IMR-90 (cell line): ENCODE measurements at regions not wholly inside any gene's neighbourhood (a gene's known extent, or its start where the extent isn't known, plus 50 kb on each side); places are given as distances from the start of the nearest gene placed in this dataset.

Experiments
- ATAC-seq: fragments of 200-7000 bp; cut with Tn5 transposase; 2 replicates; pipeline ENCODE4 v1.9.1; 2020; ENCODE audit warnings: low read depth, mild to moderate bottlenecking, moderate library complexity
- BruUV-seq: library from RNA; stranded (reverse); fragments of 400-500 nt; replicated peaks from 2 replicates; lab custom pipeline; 2021; lab: Mats Ljungman, UMichigan
- CTCF ChIA-PET: fragments of 300-600 bp; formaldehyde crosslinking; extraction: SDS; loops from one replicate; lab custom pipeline; 2021; ENCODE audit warnings: antibody characterized with exemption; lab: Yijun Ruan, JAX
- POLR2A ChIA-PET: fragments of 300-600 bp; sonication (Branson Sonifier 250); formaldehyde crosslinking; loops from one replicate; lab custom pipeline; 2022; ENCODE audit warnings: antibody characterized with exemption; ENCODE audit not compliant: unreplicated experiment; lab: Charles Lee
- DNase-seq: peaks from one replicate; pipeline ENCODE4 v3.0.0; 2013
- H2AFZ ChIP-seq: replicated peaks from 2 replicates; pipeline ENCODE3; 2013; ENCODE audit warnings: low read length, mild to moderate bottlenecking; ENCODE audit not compliant: poor library complexity
- H2AK5ac ChIP-seq: 2 replicates; pipeline ENCODE4 v1.6.1; 2013; ENCODE audit warnings: low read depth, low read length, inconsistent platforms
- H2AK9ac ChIP-seq: replicated peaks from 2 replicates; pipeline ENCODE3; 2013; ENCODE audit warnings: mild to moderate bottlenecking, low read depth, low read length, moderate library complexity; ENCODE audit not compliant: poor library complexity
- H2BK120ac ChIP-seq: 2 replicates; pipeline ENCODE4 v1.6.1; 2013; ENCODE audit warnings: low read depth, low read length, inconsistent platforms
- H2BK15ac ChIP-seq: 3 replicates; pipeline ENCODE4 v1.6.1; 2013; ENCODE audit warnings: low read depth, low read length, inconsistent platforms
- H2BK20ac ChIP-seq: 2 replicates; pipeline ENCODE4 v1.6.1; 2013; ENCODE audit warnings: low read depth, mild to moderate bottlenecking, inconsistent platforms, low read length, moderate library complexity
- H2BK5ac ChIP-seq: 2 replicates; pipeline ENCODE4 v1.6.1; 2013; ENCODE audit warnings: mild to moderate bottlenecking, low read depth, low read length, inconsistent platforms; ENCODE audit not compliant: poor library complexity, severe bottlenecking
- H3K14ac ChIP-seq: replicated peaks from 2 replicates; pipeline ENCODE4 v1.6.1; 2013; ENCODE audit warnings: low read depth, low read length, inconsistent platforms
- H3K18ac ChIP-seq: 2 replicates; pipeline ENCODE4 v1.6.1; 2013; ENCODE audit warnings: low read depth, low read length, control low read depth
- H3K23ac ChIP-seq: 2 replicates; pipeline ENCODE4 v1.6.1; 2013; ENCODE audit warnings: low read depth, low read length, inconsistent platforms
- H3K27ac ChIP-seq: 2 replicates; pipeline ENCODE4 v1.5.1; 2013; ENCODE audit warnings: mild to moderate bottlenecking, control low read depth, low read length; ENCODE audit not compliant: insufficient read depth
- H3K27me3 ChIP-seq: 2 replicates; pipeline ENCODE4 v1.6.1; 2013; ENCODE audit warnings: low read length; ENCODE audit not compliant: control insufficient read depth, insufficient read depth
- H3K36me3 ChIP-seq: 2 replicates; pipeline ENCODE4 v1.6.1; 2013; ENCODE audit warnings: low read length, mixed read lengths; ENCODE audit not compliant: control insufficient read depth, insufficient read depth
- H3K4ac ChIP-seq: 2 replicates; pipeline ENCODE4 v1.6.1; 2013; ENCODE audit warnings: low read depth, low read length, inconsistent platforms
- H3K4me1 ChIP-seq: 2 replicates; pipeline ENCODE4 v1.6.1; 2013; ENCODE audit warnings: low read length, mixed read lengths; ENCODE audit not compliant: control insufficient read depth, insufficient read depth
- H3K4me2 ChIP-seq: 2 replicates; pipeline ENCODE4 v1.6.1; 2013; ENCODE audit warnings: low read depth, mild to moderate bottlenecking, control low read depth, low read length, moderate library complexity
- H3K4me3 ChIP-seq: 2 replicates; pipeline ENCODE4 v1.5.1; 2013; ENCODE audit warnings: low read depth, mild to moderate bottlenecking, control low read depth, low read length, moderate library complexity; ENCODE audit not compliant: insufficient read depth
- H3K56ac ChIP-seq: 2 replicates; pipeline ENCODE4 v1.6.1; 2013; ENCODE audit warnings: low read length, inconsistent platforms; ENCODE audit not compliant: insufficient read depth; ENCODE audit errors: extremely low read depth
- H3K79me1 ChIP-seq, 2 experiments: 2 replicates each; pipeline ENCODE4 v1.6.1; 2013; ENCODE audit warnings: low read length in 2 of 2, inconsistent platforms in 1 of 2, low read depth in 1 of 2
- H3K9ac ChIP-seq: 2 replicates; pipeline ENCODE4 v1.6.1; 2013; ENCODE audit warnings: low read depth, low read length, control low read depth
- H3K9me1 ChIP-seq: 2 replicates; pipeline ENCODE4 v1.6.1; 2013; ENCODE audit warnings: low read length, inconsistent platforms; ENCODE audit not compliant: insufficient read depth
- H3K9me3 ChIP-seq: 2 replicates; pipeline ENCODE4 v1.6.1; 2013; ENCODE audit warnings: low read length; ENCODE audit not compliant: control insufficient read depth, insufficient read depth
- H4K20me1 ChIP-seq: 2 replicates; pipeline ENCODE4 v1.6.1; 2013; ENCODE audit warnings: low read length, inconsistent platforms; ENCODE audit not compliant: insufficient read depth
- H4K5ac ChIP-seq: 2 replicates; pipeline ENCODE4 v1.6.1; 2013; ENCODE audit warnings: mild to moderate bottlenecking, low read depth, low read length, control low read depth
- H4K8ac ChIP-seq, 2 experiments: 2 replicates each; pipeline ENCODE4 v1.6.1; 2013; ENCODE audit warnings: low read depth in 2 of 2, low read length in 2 of 2, control low read depth in 1 of 2, inconsistent platforms in 1 of 2
- H4K91ac ChIP-seq: 2 replicates; pipeline ENCODE4 v1.6.1; 2013; ENCODE audit warnings: low read depth, low read length, inconsistent platforms; ENCODE audit not compliant: insufficient read depth
- FOS ChIP-seq: fragments of 150-350 bp; IDR thresholded peaks from 2 replicates; pipeline ENCODE4 v1.6.1; 2016; ENCODE audit warnings: low read depth, low read length
- MAFK ChIP-seq: IDR thresholded peaks from 2 replicates; pipeline ENCODE4 v1.6.1; 2012; ENCODE audit warnings: low read depth, low read length, improper control_type of control experiment
- MAZ ChIP-seq: IDR thresholded peaks from 2 replicates; pipeline ENCODE4 v1.6.1; 2012; ENCODE audit warnings: low read depth, mild to moderate bottlenecking, low read length, improper control_type of control experiment, moderate library complexity, borderline replicate concordance
- MXI1 ChIP-seq: IDR thresholded peaks from 2 replicates; pipeline ENCODE4 v1.6.1; 2012; ENCODE audit warnings: low read depth, mild to moderate bottlenecking, low read length, moderate library complexity, borderline replicate concordance
- NFE2L2 ChIP-seq: fragments of 150-350 bp; IDR thresholded peaks from 2 replicates; pipeline ENCODE4 v1.6.1; 2016; ENCODE audit warnings: low read depth, mild to moderate bottlenecking, low read length
- POLR2A ChIP-seq: IDR thresholded peaks from 2 replicates; pipeline ENCODE4 v1.6.1; 2012; ENCODE audit warnings: mild to moderate bottlenecking, low read depth, low read length
- WGBS, 2 experiments: methylation state at CpG; one replicate each; pipeline versions ENCODE4 v1.1.5 to v1.1.7; 2013; ENCODE audit warnings: missing lambda C conversion rate in 2 of 2; ENCODE audit not compliant: insufficient read length in 1 of 2; ENCODE audit errors: extremely low coverage in 2 of 2; 5-methylcytosine and 5-hydroxymethylcytosine counted together
- dilution Hi-C: fragments of 300-500 bp; cut with HindIII; formaldehyde crosslinking; loops from one replicate; pipeline ENCODE4 v1.14.3; 2018; ENCODE audit warnings: low sequenced_read_pairs; ENCODE audit not compliant: unreplicated experiment
- in situ Hi-C: fragments of 300-500 bp; cut with MboI; formaldehyde crosslinking; loops from 3 replicates; pipeline ENCODE4 v1.14.3; 2019; ENCODE audit warnings: low sequenced_read_pairs, inconsistent platforms, mixed read lengths
- intact Hi-C: fragments of 100-400 bp; cut with micrococcal nuclease; formaldehyde crosslinking; loops from 2 replicates; pipeline ENCODE4 v1.10.0; 2022
- TF ChIP-seq, protein P1 (sequence below): fragments of 150-350 bp; IDR thresholded peaks from 2 replicates; pipeline ENCODE4 v1.6.1; 2017; ENCODE audit warnings: mild to moderate bottlenecking, antibody characterized with exemption, low read length, low read depth

DNA sequence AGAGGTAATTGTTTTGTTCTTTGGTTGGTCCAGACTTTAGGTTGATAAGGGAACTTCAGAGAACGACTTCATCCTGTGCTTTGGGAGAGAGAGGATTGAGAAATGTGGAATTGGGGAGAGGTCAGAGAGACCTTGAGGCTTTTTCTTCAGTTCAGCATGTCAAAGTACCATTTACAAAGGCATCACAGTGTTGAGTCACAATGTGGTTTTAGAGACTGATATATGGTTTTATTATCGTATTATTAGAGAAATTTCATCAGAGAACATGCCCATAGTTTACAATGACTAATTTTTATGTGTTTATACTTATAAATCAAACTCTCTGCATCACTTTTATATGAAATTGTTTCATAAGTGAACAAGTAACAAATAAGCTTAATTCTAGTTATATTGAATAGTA lies 626.6 kb downstream of the DSC3 start:
- no TSS peak for BruUV-seq
- Histone ChIP-seq H2AFZ (no peak overlapping the region), H3K4me2 (no peak overlapping the region), H3K36me3 (no peaks in the 10 kb centered on the region), H4K91ac (no peak overlapping the region), H3K9me3 (no peaks in the 10 kb centered on the region), H2AK5ac (no peak overlapping the region), H3K9me1 (no peaks in the 10 kb centered on the region), H3K56ac (no peak overlapping the region), H3K4me1 (no peaks in the 10 kb centered on the region), H3K14ac (no peak overlapping the region), H2BK120ac (no peak overlapping the region), H2BK15ac (no peak overlapping the region), H3K4ac (no peak overlapping the region), H3K4me3 (no peak overlapping the region), H3K18ac (no peak overlapping the region), H3K79me1 (no peaks in the 10 kb centered on the region), H2BK20ac (no peak overlapping the region), H2AK9ac (no peak overlapping the region), H3K23ac (no peak overlapping the region), H4K8ac (no peak overlapping the region), H3K27me3 (no peaks in the 10 kb centered on the region), H2BK5ac (no peak overlapping the region), H3K27ac (no peak overlapping the region), H3K9ac (no peak overlapping the region), H4K20me1 (no peaks in the 10 kb centered on the region), H4K5ac (no peak overlapping the region)
- WGBS, 2 experiments, result no CpG with 5 or more reads among the region's 2 CpGs
- ChIA-PET POLR2A (no interaction called here), CTCF (no interaction called here)
- in situ Hi-C loops (no loop called here), dilution Hi-C loops (no loop called here), intact Hi-C loops (no loop called here)
- TF ChIP-seq NFE2L2, result no peak
- no peak for TF ChIP-seq POLR2A
- TF ChIP-seq MXI1, result no peak
- TF ChIP-seq MAZ, result no peak
- TF ChIP-seq FOS, result no peak
- TF ChIP-seq, protein P1, sequence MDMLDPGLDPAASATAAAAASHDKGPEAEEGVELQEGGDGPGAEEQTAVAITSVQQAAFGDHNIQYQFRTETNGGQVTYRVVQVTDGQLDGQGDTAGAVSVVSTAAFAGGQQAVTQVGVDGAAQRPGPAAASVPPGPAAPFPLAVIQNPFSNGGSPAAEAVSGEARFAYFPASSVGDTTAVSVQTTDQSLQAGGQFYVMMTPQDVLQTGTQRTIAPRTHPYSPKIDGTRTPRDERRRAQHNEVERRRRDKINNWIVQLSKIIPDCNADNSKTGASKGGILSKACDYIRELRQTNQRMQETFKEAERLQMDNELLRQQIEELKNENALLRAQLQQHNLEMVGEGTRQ, result no peak
- TF ChIP-seq MAFK, result no peak
- ATAC-seq, result no peak
- no peak for DNase-seq
